ENCODE measurements at regions not wholly inside any gene's neighbourhood (a gene's known extent, or its start where the extent isn't known, plus 50 kb on each side); places are given as distances from the start of the nearest gene placed in this dataset.

GRCh38 chr20:22729616-22730236 lies 145.4 kb upstream of the FOXA2 start:
- Histone ChIP-seq H3K79me2 (ENCODE audit: insufficient read depth, low read length) (no peaks in the 10 kb centered on the region), H3K9ac (ENCODE audit: extremely low read depth, insufficient read length, low read length) (no peak overlapping the region), H3K4ac (ENCODE audit: low read depth, low read length) (no peak overlapping the region), H3K4me2 (ENCODE audit: insufficient read depth, insufficient read length, low read length) (no peak overlapping the region), H3K4me1 (ENCODE audit: insufficient read depth, low read length) (no peaks in the 10 kb centered on the region), H2BK12ac (ENCODE audit: insufficient read length, low read depth, low read length) (no peak overlapping the region), H4K8ac (replicated peaks; ENCODE audit: insufficient read length, low read depth, low read length) (no peak overlapping the region), H3K9me3 (ENCODE audit: control insufficient read depth, low read depth, low read length) (no peaks in the 10 kb centered on the region), H3K27me3 (ENCODE audit: insufficient read depth, low read length) (no peaks in the 10 kb centered on the region), H4K5ac (ENCODE audit: insufficient read length, low read depth, low read length) (no peak overlapping the region), H3K14ac (ENCODE audit: insufficient read depth, low read length) (no peak overlapping the region), H2AK5ac (ENCODE audit: insufficient read length, low read length) (no peak overlapping the region), H3K79me1 (ENCODE audit: insufficient read depth, low read depth, low read length, poor library complexity, severe bottlenecking) (no peaks in the 10 kb centered on the region), H2BK120ac (ENCODE audit: low read depth, low read length, poor library complexity, severe bottlenecking) (no peak overlapping the region), H2BK20ac (ENCODE audit: low read depth, low read length, poor library complexity, severe bottlenecking) (no peak overlapping the region), H2AFZ (ENCODE audit: low read length) (no peak overlapping the region), H3K23me2 (ENCODE audit: insufficient read length, low read depth, low read length, poor library complexity, severe bottlenecking) (no peaks in the 10 kb centered on the region), H3K18ac (ENCODE audit: insufficient read length, low read depth, low read length) (no peak overlapping the region), H3T11ph (ENCODE audit: low read length) (no peak overlapping the region), H3K23ac (ENCODE audit: insufficient read length, low read depth, low read length) (no peak overlapping the region), H2BK15ac (ENCODE audit: low read depth, low read length) (no peak overlapping the region), H3K27ac (ENCODE audit: insufficient read length, low read depth, low read length) (no peak overlapping the region), H2BK5ac (ENCODE audit: insufficient read length, low read length) (no peak overlapping the region), H4K91ac (ENCODE audit: insufficient read length, low read depth, low read length) (no peak overlapping the region), H3K56ac (ENCODE audit: insufficient read length, low read depth, low read length) (no peak overlapping the region), H4K20me1 (ENCODE audit: control insufficient read depth, insufficient read depth, insufficient read length) (no peaks in the 10 kb centered on the region)
- TF ChIP-seq CTCF (conservative IDR thresholded peaks at IDR 0.05): no peak
- Mint-ChIP-seq H3K4me1 (no peaks in the 10 kb centered on the region), H3K9me3 (peaks cover 11 to 12% of the 10 kb centered on the region in 2 experiments; a peak in 3 of 5 replicates), H3K36me3 (ENCODE audit: insufficient read depth in 1 of 3, low read depth in 3 of 3) (peaks cover 0 to 10% (median 0%) of the 10 kb centered on the region in 3 experiments; a peak in 1 of 7 replicates), H3K27me3 (ENCODE audit: low read depth) (peaks cover 8% of the 10 kb centered on the region), H3K4me3 (no peak overlapping the region), H3K27ac (no peak overlapping the region)
- no peak for DNase-seq
- WGBS (ENCODE audit: extremely low coverage, insufficient read length, low lambda C conversion rate): no CpG with 5 or more reads among the region's 8 CpGs
